HUDEP-2 (cell line): ENCODE measurements at regions not wholly inside any gene's neighbourhood (a gene's known extent, or its start where the extent isn't known, plus 50 kb on each side); places are given as distances from the start of the nearest gene placed in this dataset.
A peak's percentile ranks its signal among the peaks of the same experiment; 100 is the strongest.

Experiments used
- DNase-seq, 76 experiments: peaks; one replicate each; lab custom pipeline; 2025; ENCODE audit not compliant: unreplicated experiment in 76 of 76; lab: John Stamatoyannopoulos, UW

DNA sequence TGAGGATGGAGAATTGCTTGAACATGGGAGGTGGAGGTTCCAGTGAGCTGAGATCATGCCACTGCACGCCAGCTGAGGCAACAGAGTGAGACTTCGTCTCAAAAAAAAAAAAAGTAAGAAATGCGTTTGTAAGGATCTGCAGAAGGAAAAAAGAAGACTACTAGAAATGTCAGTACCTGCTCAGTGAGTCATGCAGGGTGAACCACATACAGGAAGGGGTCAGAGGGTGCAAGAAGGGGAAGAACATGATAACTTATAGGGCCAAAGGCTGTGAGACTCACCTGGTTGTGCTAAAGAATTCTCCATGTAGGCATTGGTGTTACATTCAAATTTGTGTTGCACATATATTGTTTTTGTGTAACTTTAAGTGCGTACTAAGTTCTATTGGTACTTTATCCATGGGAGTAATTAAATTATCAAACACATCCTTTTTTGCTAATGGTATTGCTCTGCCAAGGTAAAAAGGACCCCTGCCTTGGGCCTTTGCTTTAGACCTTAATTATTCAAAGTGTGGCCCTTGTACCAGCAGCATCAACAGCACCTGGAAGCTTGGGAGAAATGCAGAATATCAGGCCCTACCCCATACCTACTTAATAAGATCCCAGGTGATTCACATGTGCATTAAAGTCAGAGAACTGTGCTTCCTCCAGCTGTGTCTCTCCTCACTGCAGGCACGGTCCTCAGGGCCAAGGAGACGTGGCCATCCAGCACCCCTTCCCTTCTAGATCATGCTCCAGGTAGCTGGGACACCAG, 96.4 kb upstream of the PPP2R5A start:
- DNase-seq = no peak

DNA sequence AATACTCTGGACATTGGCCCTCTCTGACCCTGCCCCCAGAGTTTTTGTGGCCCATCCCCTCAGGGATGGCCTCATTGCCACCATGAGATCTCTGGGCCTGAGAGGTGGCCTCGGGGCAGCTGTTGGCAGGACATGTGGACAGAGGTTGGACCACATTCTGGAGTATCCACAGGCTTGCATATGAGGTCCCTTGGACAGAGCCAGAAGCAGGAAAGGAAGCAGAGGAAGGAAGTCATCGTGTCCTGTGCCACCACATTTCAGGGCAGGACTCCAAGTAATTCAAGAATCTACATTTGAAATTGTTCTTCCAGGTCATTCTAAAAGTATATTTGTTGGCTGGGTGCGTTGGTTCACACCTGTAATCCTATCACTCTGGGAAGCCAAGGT, 95.9 kb upstream of the PPP2R5A start:
- DNase-seq = no peak

GRCh38 chr1:212190169-212190568, 95.0 kb upstream of the PPP2R5A start:
- DNase-seq = no peak

DNA sequence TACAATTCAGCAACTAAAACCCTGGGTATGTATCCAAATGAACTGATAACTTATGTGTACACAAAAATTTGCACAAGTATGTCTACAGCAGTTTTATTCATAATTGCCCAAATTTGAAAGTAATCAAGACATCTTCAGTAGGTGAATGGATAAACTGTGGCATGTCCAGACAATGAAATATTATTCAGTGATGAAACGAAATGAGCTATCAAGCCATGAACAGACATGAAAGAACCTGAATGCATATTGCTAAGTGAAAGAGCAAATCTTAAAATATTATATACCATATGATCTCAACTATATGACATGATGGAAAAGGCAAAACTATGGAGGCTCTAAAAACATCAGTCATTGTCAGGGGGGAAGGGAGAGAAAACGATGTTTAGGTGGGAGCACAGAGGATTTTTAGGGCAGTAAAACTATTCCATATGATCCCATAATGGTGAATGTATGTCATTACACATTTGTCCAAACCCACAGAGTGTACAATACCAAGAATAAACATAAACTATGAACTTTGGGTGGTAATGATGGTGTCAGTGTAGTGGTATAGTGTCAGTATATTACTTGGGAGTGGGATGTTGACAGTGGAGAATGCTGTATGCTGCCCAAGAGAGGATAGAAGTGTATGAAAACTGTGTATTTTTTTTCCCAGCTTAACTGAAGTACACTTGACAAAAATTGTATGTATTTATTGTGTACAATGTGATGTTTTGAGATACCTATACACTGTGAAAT, 92.8 kb upstream of the PPP2R5A start:
- no peak for DNase-seq

- DNase-seq = no peak
Observed at GRCh38 chr1:212196355-212196754, 88.9 kb upstream of the PPP2R5A start.

DNA sequence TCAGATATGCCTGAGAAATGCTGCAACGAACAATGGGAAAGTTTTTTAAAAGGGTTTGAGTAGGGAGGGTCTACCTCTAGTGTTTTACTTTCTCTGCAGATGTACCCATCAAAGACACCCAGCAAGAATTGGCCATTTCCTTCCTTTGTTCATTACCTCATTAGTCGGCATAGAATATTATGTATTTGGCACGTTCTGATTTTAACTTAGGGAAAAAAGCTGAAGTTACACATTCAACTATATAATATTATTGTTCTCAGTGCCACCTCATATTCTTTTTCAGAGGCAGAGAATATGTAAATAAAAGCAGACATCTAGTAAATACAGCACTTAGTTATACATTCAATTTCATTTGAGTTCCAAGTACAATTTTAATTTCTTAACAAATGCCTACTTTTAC, 83.7 kb upstream of the PPP2R5A start:
- DNase-seq = no peak

DNA sequence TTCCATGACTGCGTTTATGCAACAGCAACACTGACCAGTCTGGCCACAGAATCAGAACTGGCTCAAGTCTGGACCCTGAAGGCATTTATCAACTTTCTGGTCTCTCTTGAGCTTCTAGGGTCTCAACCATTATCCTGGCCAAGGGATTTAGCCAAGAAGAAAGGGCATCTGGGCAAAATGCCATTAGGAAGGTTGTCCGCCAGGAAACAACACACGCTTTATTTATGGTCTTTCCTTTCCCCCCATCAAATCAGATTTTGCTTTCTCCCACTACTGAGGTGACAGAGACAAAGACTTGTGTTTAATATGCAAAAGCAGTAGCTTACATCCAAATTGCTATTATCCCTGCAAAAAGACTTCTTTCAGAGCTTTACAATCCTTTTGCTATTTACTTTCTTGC, 81.6 kb upstream of the PPP2R5A start:
- no peak for DNase-seq

DNA sequence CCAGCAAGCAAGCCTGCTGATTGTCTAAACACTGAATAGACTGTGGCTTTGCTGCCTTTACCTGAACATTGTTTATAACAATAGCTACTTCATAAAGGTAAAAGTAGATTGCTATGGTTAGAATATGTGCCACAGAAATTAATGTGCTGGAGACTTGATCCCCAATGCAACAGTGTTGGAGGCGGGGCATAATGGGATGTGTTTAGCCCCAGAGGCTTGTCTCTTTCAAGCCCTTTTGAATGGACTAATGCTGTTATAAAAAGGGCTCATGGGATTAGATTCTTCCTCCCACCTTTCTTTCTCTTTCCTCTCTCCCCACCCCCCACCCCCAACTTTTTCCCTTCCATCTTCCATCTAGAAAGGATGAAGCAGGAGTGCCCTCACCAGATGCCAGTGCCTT, 80.2 kb upstream of the PPP2R5A start:
- no peak for DNase-seq

DNA sequence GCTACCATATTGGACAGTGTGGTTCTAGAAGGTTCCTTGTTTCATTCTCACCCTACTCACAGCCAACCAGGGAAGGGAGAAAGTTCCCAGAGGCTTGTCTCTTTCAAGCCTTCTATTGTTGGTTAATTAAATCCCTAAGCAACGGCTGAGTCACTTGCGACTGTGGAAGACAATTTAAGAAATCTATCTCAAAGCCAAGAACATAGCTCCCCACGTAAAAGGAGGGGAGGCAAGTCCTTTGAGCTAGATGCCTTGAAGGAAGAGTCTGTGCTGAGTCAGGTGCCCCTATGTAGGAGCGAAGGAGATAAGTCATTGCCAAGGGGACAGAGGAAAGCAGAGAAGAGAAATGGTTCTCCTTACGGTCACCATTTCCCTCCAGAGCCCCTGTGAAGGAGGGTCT, 79.4 kb upstream of the PPP2R5A start:
- no peak for DNase-seq

- DNase-seq = no peak
Observed at GRCh38 chr1:212207118-212207517, 78.1 kb upstream of the PPP2R5A start.

DNA sequence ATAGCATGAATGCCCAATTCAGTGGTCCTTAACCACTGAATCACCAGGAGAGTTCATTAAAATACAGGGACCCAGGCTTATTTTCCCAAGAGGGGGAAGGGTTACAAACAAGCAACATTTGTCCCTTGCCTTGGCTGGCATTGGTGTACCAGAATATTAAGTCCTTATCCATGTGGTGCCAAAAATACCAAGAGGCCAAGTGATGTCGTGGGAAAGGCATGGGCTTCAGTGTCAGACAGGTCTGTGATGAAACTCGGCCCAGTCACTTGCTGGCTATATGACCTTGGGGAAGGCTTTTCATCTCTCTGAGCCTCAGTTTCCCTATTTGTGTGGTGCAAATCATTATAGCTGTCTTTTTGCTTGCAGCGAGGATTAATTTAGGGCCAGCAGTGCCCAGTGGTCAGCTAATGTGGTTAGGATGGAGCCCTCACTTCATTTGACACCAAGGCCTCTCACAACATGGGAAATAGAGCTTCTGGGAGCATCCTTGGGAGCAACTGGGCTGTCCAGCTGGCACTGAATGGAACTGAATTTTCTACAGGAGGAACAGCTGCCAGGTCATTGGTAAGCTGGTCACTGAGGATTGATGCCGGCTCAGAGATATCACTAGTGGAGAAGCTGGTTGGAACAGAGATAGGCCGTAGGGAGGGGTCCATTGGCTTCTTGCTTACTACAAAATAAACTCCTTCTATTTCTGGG, 77.2 kb upstream of the PPP2R5A start:
- DNase-seq = no peak

- no peak for DNase-seq
Observed at GRCh38 chr1:212208978-212209644, 76.1 kb upstream of the PPP2R5A start.

- DNase-seq = no peak
Observed at GRCh38 chr1:212211371-212211770, 73.8 kb upstream of the PPP2R5A start.

DNA sequence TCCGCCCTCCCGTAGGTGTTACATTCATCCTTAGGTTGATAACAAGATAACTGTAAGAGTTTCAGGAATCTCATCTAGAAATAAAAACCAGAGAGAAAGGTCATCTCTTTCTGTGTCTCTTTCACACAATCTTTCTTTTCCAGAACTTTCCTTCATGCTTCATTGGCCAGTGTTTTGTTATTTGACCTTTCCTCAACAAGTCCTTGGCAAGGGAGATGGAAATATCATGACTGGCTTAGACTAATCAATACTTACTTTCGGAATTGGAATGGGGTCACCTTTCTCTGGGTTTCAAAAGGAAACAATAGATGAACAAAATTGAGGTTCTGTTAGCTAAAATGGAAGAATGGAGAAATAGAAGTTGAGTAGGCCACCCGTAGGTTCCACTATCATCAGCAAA, 72.9 kb upstream of the PPP2R5A start:
- DNase-seq = no peak

GRCh38 chr1:212212906-212213305, 72.3 kb upstream of the PPP2R5A start:
- no peak for DNase-seq

DNA sequence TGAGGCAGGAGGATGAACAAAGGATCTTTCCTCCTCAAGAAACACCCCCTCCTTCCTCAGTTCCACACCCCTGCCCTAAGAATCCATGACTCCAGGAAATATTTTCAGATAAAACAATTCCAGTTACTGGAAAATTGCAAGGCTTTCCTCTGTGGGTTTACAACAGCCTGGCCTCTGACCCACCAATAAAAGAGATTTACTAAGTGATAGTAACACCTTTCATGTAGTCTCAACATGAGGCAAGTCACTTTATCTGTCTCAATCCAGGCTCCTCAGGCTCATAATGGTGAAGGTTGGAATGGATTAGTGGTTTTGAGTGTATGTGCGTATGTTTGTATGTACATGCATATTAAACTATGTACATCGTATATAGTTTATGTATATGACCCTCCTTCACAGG, 71.4 kb upstream of the PPP2R5A start:
- no peak for DNase-seq

GRCh38 chr1:212214325-212214724, 70.9 kb upstream of the PPP2R5A start:
- DNase-seq = peak in 2 of 76 experiments; percentile 6 to 10

GRCh38 chr1:212215910-212216309, 69.3 kb upstream of the PPP2R5A start:
- no peak for DNase-seq

- DNase-seq = no peak
Observed at GRCh38 chr1:212217633-212218032, 67.6 kb upstream of the PPP2R5A start.

DNA sequence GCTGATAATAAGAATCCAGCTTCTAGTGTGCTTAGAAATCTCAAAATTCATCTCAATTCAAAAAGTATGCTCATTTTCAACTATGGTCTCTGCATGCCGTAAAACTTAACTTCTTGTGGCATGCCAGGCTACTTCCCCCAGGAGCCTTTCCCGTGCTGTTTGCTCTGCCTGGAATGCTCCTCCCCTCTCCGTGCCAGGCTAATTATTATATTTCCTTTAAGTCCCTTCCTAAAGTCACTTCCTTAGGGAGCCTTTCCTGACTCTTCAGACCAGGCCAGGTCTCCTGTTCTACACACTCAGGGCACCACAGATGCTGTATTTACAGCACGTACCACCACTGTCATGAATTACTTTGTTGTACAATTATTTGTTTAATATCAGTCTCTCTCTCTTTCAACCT, 67.1 kb upstream of the PPP2R5A start:
- no peak for DNase-seq

DNA sequence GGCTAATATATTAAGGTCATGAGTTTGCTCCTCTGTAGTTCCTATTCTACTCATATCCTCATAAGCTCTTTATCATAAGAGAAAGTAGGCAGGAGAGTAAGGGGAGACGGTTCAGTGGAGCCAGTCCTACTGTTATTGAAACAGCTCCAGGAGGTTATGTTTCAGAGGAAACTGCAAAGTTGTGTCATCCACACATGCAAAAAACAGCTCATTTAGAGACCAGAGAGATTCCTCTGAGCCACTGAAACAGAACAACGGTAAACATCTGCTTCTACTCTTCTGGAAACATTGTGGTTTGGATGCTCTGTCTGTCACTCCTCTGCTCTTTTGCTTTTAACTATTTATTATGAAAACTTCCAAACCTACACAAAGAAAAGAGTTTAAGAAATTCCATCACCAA, 66.3 kb upstream of the PPP2R5A start:
- no peak for DNase-seq
